Heart left ventricle (tissue), 16 donors: ENCODE measurements at regions not wholly inside any gene's neighbourhood (a gene's known extent, or its start where the extent isn't known, plus 50 kb on each side); places are given as distances from the start of the nearest gene placed in this dataset.

Experiments
- ATAC-seq, 4 donors: fragments of 200-7000 bp; cut with Tn5 transposase; one replicate each; pipeline ENCODE4 v1.9.1; 2020 to 2022; ENCODE audit warnings: moderate library complexity in 4 of 4, mild to moderate bottlenecking in 3 of 4, moderate number of reproducible peaks in 1 of 4
- DNase-seq, 5 donors: peaks; one replicate each; pipeline ENCODE4 v3.0.0-alpha.2; 2020
- H3K27ac ChIP-seq, 12 donors: fragments of 200-600 bp; sonication (generic) in 4 of 12; one replicate each; pipeline versions ENCODE4 v1.5.0 to v1.8.0; 2016 to 2022; ENCODE audit warnings: mild to moderate bottlenecking in 2 of 12
- H3K27me3 ChIP-seq, 9 donors: fragments of 200-600 bp; sonication (generic) in 2 of 9; one replicate each; pipeline versions ENCODE4 v1.5.1 to v1.8.0; 2016 to 2022; ENCODE audit warnings: mild to moderate bottlenecking in 3 of 9
- H3K36me3 ChIP-seq, 9 donors: fragments of 200-600 bp; sonication (generic) in 2 of 9; one replicate each; pipeline versions ENCODE4 v1.5.0 to v1.8.0; 2018 to 2022; ENCODE audit warnings: mild to moderate bottlenecking in 2 of 9
- H3K4me1 ChIP-seq, 12 donors: fragments of 200-600 bp; sonication (generic) in 4 of 12; one replicate each; pipeline versions ENCODE4 v1.5.0 to v1.8.0; 2016 to 2022; ENCODE audit warnings: mild to moderate bottlenecking in 3 of 12
- H3K4me3 ChIP-seq, 12 donors: fragments of 200-600 bp; sonication (generic) in 4 of 12; one replicate each; pipeline versions ENCODE4 v1.5.0 to v1.8.0; 2017 to 2022; ENCODE audit warnings: mild to moderate bottlenecking in 9 of 12, moderate library complexity in 4 of 12
- H3K9me3 ChIP-seq, 12 donors: fragments of 200-600 bp; sonication (generic) in 4 of 12; one replicate each; pipeline versions ENCODE4 v1.5.0 to v1.8.0; 2016 to 2022; ENCODE audit warnings: mild to moderate bottlenecking in 1 of 12
- POLR2A ChIP-seq, 2 donors: fragments of 450-650 bp; IDR thresholded peaks; one replicate each; pipeline ENCODE4 v1.6.1; 2017; ENCODE audit warnings: antibody characterized with exemption in 2 of 2, mild to moderate bottlenecking in 2 of 2, moderate library complexity in 2 of 2
- WGBS, 4 donors: extraction: QIAGEN DNeasy Blood & Tissue Kit in 2 of 4; methylation state at CpG; one replicate each; pipeline versions ENCODE4 v1.1.5 to v1.1.7; 2013 to 2018; 5-methylcytosine and 5-hydroxymethylcytosine counted together
- intact Hi-C, 10 donors: fragments of 100-400 bp; cut with DNase I; formaldehyde crosslinking; loops; one replicate each; pipeline versions ENCODE4 v1.11.1 to v1.14.2; 2022
- TF ChIP-seq, protein P1 (sequence below), 12 donors: fragments of 200-600 bp; sonication (generic) in 4 of 12; IDR thresholded peaks; one replicate each; pipeline versions ENCODE4 v1.5.0 to v1.8.0; 2018 to 2022; ENCODE audit warnings: antibody characterized with exemption in 12 of 12, mild to moderate bottlenecking in 5 of 12
- donor health status: ischemic (EF 13 %, LVEDD 7.1; RV severe dilation, severe dysfunction).
- donor health status: healthy with polysubstance abuse.
- donor health status: DM: no; HTN: yes; CAD: no.
- donor health status: DM: no; HTN: no; CAD: no.
- donor health status: ischemic (EF 25% LVEDD 6.9; RV normal size, moderate dysfunction).
- donor health status: ischemic (EF 25% LVEDD 5.7; RV mildly dilated, moderate dysfunction).
- donor health status: healthy.
- donor health status: DM: yes; HTN: yes; CAD: no.
- donor health status: ischemic (EF 35%, LVEDD 5.7; RV mildly dilated, moderate dysfunction).
- donor health status: nonischemic (EF 11% LVEDD 7.7; RV severe dilation, severe dysfunction).
- donor health status: DM: yes; HTN: yes; CAD: no.
- donor health status: PGD.
- donor health status: ischemic (EF 29% LVEDD 5.4; RV normal size, mild dysfunction).
- donor health status: nonischemic (EF 23%, LVEDD 6.1; RV moderate dilation, normal function).

GRCh38 chr12:4121506-4122020 lies 152.0 kb upstream of the CCND2 start:
- H3K36me3 ChIP-seq: no peaks in the 10 kb centered on the region
- ATAC-seq: no peak
- H3K27ac ChIP-seq: no peak overlapping the region
- 74 to 75% (median 74%) methylated on average over 6 of the region's 6 CpGs for WGBS, 4 donors
- H3K27me3 ChIP-seq: peaks cover 0 to 4% (median 0%) of the 10 kb centered on the region in 9 donors
- peak in 1 of 5 donors; percentile 5 for DNase-seq
- no peak for TF ChIP-seq POLR2A (IDR thresholded peaks at IDR 0.05)
- TF ChIP-seq, protein P1, sequence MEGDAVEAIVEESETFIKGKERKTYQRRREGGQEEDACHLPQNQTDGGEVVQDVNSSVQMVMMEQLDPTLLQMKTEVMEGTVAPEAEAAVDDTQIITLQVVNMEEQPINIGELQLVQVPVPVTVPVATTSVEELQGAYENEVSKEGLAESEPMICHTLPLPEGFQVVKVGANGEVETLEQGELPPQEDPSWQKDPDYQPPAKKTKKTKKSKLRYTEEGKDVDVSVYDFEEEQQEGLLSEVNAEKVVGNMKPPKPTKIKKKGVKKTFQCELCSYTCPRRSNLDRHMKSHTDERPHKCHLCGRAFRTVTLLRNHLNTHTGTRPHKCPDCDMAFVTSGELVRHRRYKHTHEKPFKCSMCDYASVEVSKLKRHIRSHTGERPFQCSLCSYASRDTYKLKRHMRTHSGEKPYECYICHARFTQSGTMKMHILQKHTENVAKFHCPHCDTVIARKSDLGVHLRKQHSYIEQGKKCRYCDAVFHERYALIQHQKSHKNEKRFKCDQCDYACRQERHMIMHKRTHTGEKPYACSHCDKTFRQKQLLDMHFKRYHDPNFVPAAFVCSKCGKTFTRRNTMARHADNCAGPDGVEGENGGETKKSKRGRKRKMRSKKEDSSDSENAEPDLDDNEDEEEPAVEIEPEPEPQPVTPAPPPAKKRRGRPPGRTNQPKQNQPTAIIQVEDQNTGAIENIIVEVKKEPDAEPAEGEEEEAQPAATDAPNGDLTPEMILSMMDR (IDR thresholded peaks at IDR 0.05): no peak
- no peak overlapping the region for H3K4me3 ChIP-seq
- peaks cover 0 to 27% (median 12%) of the 10 kb centered on the region in 12 donors for H3K4me1 ChIP-seq
- intact Hi-C loops: no loop called here
- H3K9me3 ChIP-seq: no peaks in the 10 kb centered on the region

GRCh38 chr12:4120316-4120917 lies 153.1 kb upstream of the CCND2 start:
- Histone ChIP-seq H3K4me3 (no peak overlapping the region), H3K9me3 (no peaks in the 10 kb centered on the region), H3K4me1 (peaks cover 0 to 39% (median 15%) of the 10 kb centered on the region in 12 donors), H3K36me3 (no peaks in the 10 kb centered on the region), H3K27ac (no peak overlapping the region), H3K27me3 (peaks cover 0 to 5% (median 0%) of the 10 kb centered on the region in 9 donors)
- TF ChIP-seq, protein P1 (IDR thresholded peaks at IDR 0.05): no peak
- TF ChIP-seq POLR2A (IDR thresholded peaks at IDR 0.05): no peak
- intact Hi-C loops: no loop called here
- ATAC-seq (no peak), DNase-seq (no peak)
- 52 to 88% (median 62%) methylated on average over 5 of the region's 5 CpGs for WGBS, 4 donors

DNA sequence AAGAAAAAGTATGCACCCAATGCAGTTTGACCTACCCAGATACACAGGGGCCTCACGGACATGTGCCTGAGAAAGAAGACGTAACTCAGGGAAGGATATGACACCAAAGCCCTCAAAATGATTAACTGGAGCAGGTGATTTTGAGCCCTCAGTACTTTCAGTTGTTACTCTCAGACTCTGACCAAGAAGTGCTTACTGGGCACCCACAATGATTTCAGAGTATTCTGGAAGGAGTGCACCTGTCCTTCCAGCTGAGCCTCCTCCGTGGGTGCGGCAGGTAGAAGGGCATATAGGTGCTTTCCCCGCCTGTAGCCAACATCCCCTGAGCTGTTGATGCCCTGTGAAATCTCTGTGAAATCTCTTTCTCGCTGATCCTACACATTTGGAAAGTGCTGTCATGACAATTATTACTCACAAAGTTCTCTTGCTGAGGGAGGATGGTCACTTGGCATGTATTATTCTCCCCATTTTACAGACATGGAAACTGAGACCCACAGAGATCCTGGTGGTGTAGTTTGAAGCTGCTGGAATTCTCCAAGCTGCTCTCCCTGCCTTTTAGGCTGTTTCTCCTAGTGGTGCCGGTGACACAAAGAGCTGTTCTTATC lies 154.3 kb upstream of the CCND2 start:
- no peak for TF ChIP-seq POLR2A (IDR thresholded peaks at IDR 0.05)
- TF ChIP-seq, protein P1 (IDR thresholded peaks at IDR 0.05): no peak
- 82 to 94% (median 89%) methylated on average over 7 of the region's 7 CpGs for WGBS, 4 donors
- H3K9me3 ChIP-seq: no peaks in the 10 kb centered on the region
- H3K36me3 ChIP-seq: no peaks in the 10 kb centered on the region
- no peak for ATAC-seq
- peaks cover 0 to 5% (median 0%) of the 10 kb centered on the region in 9 donors for H3K27me3 ChIP-seq
- peaks cover 0 to 42% (median 15%) of the 10 kb centered on the region in 12 donors for H3K4me1 ChIP-seq
- intact Hi-C loops: no loop called here
- no peak overlapping the region for H3K27ac ChIP-seq
- no peak for DNase-seq
- H3K4me3 ChIP-seq: no peak overlapping the region

GRCh38 chr12:4118601-4119156 lies 154.9 kb upstream of the CCND2 start:
- Histone ChIP-seq H3K27me3 (peaks cover 0 to 5% (median 0%) of the 10 kb centered on the region in 9 donors), H3K4me1 (peaks cover 0 to 42% (median 15%) of the 10 kb centered on the region in 12 donors), H3K4me3 (no peak overlapping the region), H3K9me3 (no peaks in the 10 kb centered on the region), H3K36me3 (no peaks in the 10 kb centered on the region), H3K27ac (no peak overlapping the region)
- intact Hi-C loops: no loop called here
- DNase-seq (no peak), ATAC-seq (no peak)
- no peak for TF ChIP-seq POLR2A (IDR thresholded peaks at IDR 0.05)
- TF ChIP-seq, protein P1 (IDR thresholded peaks at IDR 0.05): no peak
- 69 to 76% (median 69%) methylated on average over 7 of the region's 7 CpGs for WGBS, 4 donors
